Parathyroid adenoma (tissue), 2 donors: ENCODE measurements at regions not wholly inside any gene's neighbourhood (a gene's known extent, or its start where the extent isn't known, plus 50 kb on each side); places are given as distances from the start of the nearest gene placed in this dataset.

ENCODE experiments used
- H2AFZ ChIP-seq: fragments of 300-600 bp; sonication (generic); one replicate; pipeline ENCODE4 v1.7.0; 2017; ENCODE audit warnings: antibody characterized with exemption, mild to moderate bottlenecking
- H3K27ac ChIP-seq: fragments of 300-600 bp; sonication (generic); one replicate; pipeline ENCODE4 v1.7.0; 2017
- H3K27me3 ChIP-seq: fragments of 300-600 bp; sonication (generic); one replicate; pipeline ENCODE4 v1.7.0; 2017; ENCODE audit warnings: low read length; ENCODE audit not compliant: control insufficient read depth, insufficient read depth
- H3K36me3 ChIP-seq: fragments of 300-600 bp; sonication (generic); one replicate; pipeline ENCODE4 v1.7.0; 2017; ENCODE audit warnings: low read length; ENCODE audit not compliant: control insufficient read depth, insufficient read depth
- H3K4me1 ChIP-seq: fragments of 300-600 bp; sonication (generic); one replicate; pipeline ENCODE4 v1.7.0; 2017; ENCODE audit warnings: control low read depth
- H3K4me2 ChIP-seq: fragments of 300-600 bp; sonication (generic); one replicate; pipeline ENCODE4 v1.7.0; 2017; ENCODE audit warnings: low read length
- H3K4me3 ChIP-seq: fragments of 300-600 bp; sonication (generic); one replicate; pipeline ENCODE4 v1.7.0; 2017; ENCODE audit warnings: low read depth, low read length
- H3K79me2 ChIP-seq: fragments of 300-600 bp; sonication (generic); one replicate; pipeline ENCODE4 v1.7.0; 2017; ENCODE audit warnings: control low read depth
- H3K9ac ChIP-seq: fragments of 300-600 bp; sonication (generic); one replicate; pipeline ENCODE4 v1.7.0; 2017; ENCODE audit warnings: mild to moderate bottlenecking
- H3K9me3 ChIP-seq: fragments of 300-600 bp; sonication (generic); one replicate; pipeline ENCODE4 v1.7.0; 2017; ENCODE audit warnings: low read length; ENCODE audit not compliant: control insufficient read depth
- TF ChIP-seq, protein P1 (sequence below): fragments of 300-600 bp; sonication (generic); IDR thresholded peaks from one replicate; pipeline ENCODE4 v1.7.0; 2017; ENCODE audit warnings: antibody characterized with exemption, mild to moderate bottlenecking
- donor health status: primary hyperparathyroidism.

DNA sequence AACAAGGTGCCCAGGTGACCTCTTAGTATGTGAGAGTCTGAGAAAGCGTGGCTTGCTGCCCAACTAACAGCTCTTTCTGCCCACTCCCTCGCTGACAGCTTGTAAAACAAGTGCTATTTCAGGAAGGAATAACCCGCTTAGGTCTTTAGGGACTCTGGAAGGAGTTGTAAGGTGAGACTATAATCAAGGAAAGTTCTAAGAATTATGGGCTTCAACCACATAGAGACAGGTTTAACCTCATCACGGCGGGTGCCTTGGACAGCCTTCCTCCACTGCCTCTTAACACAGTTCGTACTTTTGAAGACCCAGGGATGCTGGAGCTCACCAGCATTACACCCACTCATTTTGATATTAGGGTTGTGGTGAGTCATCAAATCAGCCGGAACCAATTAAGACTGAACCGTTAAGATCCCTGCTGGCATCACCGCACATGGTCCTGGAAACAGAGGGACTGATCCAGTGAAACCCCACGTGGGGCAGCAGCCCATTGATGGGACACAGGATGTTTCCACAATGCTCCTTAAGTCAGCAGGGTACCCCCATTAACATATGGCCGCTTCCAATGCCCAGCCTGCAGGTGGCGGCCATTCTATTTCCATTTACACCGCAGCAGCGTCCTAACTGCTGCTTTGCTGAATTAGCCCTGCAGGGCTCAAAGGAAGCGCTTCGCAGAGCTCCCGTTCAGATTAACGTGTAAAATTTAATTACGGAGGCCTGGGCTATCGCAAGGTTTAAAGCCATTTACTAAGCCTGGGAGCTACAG, 176.6 kb upstream of the SDK2 start:
- Histone ChIP-seq H3K79me2 (no peaks in the 10 kb centered on the region), H3K9me3 (no peaks in the 10 kb centered on the region), H3K4me2 (no peak overlapping the region), H3K27ac (no peak overlapping the region), H3K4me3 (no peak overlapping the region), H3K27me3 (no peaks in the 10 kb centered on the region), H3K36me3 (no peaks in the 10 kb centered on the region), H2AFZ (no peak overlapping the region), H3K4me1 (no peaks in the 10 kb centered on the region), H3K9ac (no peak overlapping the region)
- TF ChIP-seq, protein P1, sequence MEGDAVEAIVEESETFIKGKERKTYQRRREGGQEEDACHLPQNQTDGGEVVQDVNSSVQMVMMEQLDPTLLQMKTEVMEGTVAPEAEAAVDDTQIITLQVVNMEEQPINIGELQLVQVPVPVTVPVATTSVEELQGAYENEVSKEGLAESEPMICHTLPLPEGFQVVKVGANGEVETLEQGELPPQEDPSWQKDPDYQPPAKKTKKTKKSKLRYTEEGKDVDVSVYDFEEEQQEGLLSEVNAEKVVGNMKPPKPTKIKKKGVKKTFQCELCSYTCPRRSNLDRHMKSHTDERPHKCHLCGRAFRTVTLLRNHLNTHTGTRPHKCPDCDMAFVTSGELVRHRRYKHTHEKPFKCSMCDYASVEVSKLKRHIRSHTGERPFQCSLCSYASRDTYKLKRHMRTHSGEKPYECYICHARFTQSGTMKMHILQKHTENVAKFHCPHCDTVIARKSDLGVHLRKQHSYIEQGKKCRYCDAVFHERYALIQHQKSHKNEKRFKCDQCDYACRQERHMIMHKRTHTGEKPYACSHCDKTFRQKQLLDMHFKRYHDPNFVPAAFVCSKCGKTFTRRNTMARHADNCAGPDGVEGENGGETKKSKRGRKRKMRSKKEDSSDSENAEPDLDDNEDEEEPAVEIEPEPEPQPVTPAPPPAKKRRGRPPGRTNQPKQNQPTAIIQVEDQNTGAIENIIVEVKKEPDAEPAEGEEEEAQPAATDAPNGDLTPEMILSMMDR: peak; percentile 7

- Histone ChIP-seq H3K79me2 (no peaks in the 10 kb centered on the region), H3K9ac (no peak overlapping the region), H3K4me1 (no peaks in the 10 kb centered on the region), H3K4me3 (no peak overlapping the region), H2AFZ (no peak overlapping the region), H3K36me3 (no peaks in the 10 kb centered on the region), H3K9me3 (no peaks in the 10 kb centered on the region), H3K27me3 (no peaks in the 10 kb centered on the region), H3K4me2 (no peak overlapping the region), H3K27ac (no peak overlapping the region)
- TF ChIP-seq, protein P1: no peak
Observed at GRCh38 chr17:73821665-73822064, 177.4 kb upstream of the SDK2 start.

- no peak overlapping the region for H3K27ac ChIP-seq
- H3K4me3 ChIP-seq: no peak overlapping the region
- H3K36me3 ChIP-seq: no peaks in the 10 kb centered on the region
- H3K27me3 ChIP-seq: no peaks in the 10 kb centered on the region
- H3K79me2 ChIP-seq: no peaks in the 10 kb centered on the region
- no peaks in the 10 kb centered on the region for H3K4me1 ChIP-seq
- H3K9me3 ChIP-seq: no peaks in the 10 kb centered on the region
- H3K4me2 ChIP-seq: no peak overlapping the region
- H2AFZ ChIP-seq: no peak overlapping the region
- TF ChIP-seq, protein P1: no peak
- no peak overlapping the region for H3K9ac ChIP-seq
Observed at GRCh38 chr17:73822371-73822770, 178.1 kb upstream of the SDK2 start.

GRCh38 chr17:73823684-73824083, 179.4 kb upstream of the SDK2 start:
- H3K27me3 ChIP-seq: no peaks in the 10 kb centered on the region
- H3K9me3 ChIP-seq: no peaks in the 10 kb centered on the region
- no peaks in the 10 kb centered on the region for H3K4me1 ChIP-seq
- TF ChIP-seq, protein P1: no peak
- H3K79me2 ChIP-seq: no peaks in the 10 kb centered on the region
- H3K4me3 ChIP-seq: no peak overlapping the region
- H3K36me3 ChIP-seq: no peaks in the 10 kb centered on the region
- H3K27ac ChIP-seq: no peak overlapping the region
- H2AFZ ChIP-seq: no peak overlapping the region
- H3K9ac ChIP-seq: no peak overlapping the region
- H3K4me2 ChIP-seq: no peak overlapping the region

- TF ChIP-seq, protein P1: no peak
Observed at GRCh38 chr17:73824321-73824720, 180.1 kb upstream of the SDK2 start.

More at GRCh38 chr17:73824321-73824720, 180.1 kb upstream of the SDK2 start:
- Histone ChIP-seq H3K9me3 (no peaks in the 10 kb centered on the region), H3K36me3 (no peaks in the 10 kb centered on the region), H2AFZ (no peak overlapping the region), H3K4me3 (no peak overlapping the region), H3K4me2 (no peak overlapping the region), H3K27ac (no peak overlapping the region), H3K27me3 (no peaks in the 10 kb centered on the region), H3K9ac (no peak overlapping the region), H3K79me2 (no peaks in the 10 kb centered on the region), H3K4me1 (no peaks in the 10 kb centered on the region)
